ENCODE measurements at regions not wholly inside any gene's neighbourhood (a gene's known extent, or its start where the extent isn't known, plus 50 kb on each side); places are given as distances from the start of the nearest gene placed in this dataset.

DNA sequence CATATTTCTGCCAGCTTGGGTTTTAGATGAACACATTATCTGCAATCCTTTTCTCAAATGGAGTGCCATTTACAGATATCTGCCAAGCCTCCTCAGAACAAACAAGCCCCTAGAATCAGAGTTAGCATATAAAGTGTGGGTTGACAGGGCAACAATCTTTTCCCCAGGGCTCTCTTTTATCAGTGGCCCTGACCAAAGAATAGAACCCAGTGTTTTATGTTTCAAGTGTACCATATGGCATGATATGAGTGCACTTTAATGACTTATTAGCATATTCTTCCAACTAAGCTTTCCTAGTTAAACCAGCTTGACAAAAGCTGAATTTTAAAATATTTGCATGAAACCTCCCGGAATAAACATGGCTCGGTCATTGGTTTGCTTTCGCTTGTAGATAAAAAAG is 57.3 kb downstream of the EVX1 start:
- TF ChIP-seq, protein P1, sequence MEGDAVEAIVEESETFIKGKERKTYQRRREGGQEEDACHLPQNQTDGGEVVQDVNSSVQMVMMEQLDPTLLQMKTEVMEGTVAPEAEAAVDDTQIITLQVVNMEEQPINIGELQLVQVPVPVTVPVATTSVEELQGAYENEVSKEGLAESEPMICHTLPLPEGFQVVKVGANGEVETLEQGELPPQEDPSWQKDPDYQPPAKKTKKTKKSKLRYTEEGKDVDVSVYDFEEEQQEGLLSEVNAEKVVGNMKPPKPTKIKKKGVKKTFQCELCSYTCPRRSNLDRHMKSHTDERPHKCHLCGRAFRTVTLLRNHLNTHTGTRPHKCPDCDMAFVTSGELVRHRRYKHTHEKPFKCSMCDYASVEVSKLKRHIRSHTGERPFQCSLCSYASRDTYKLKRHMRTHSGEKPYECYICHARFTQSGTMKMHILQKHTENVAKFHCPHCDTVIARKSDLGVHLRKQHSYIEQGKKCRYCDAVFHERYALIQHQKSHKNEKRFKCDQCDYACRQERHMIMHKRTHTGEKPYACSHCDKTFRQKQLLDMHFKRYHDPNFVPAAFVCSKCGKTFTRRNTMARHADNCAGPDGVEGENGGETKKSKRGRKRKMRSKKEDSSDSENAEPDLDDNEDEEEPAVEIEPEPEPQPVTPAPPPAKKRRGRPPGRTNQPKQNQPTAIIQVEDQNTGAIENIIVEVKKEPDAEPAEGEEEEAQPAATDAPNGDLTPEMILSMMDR (IDR thresholded peaks at IDR 0.05 in 2 of 3, conservative IDR thresholded peaks at IDR 0.05 in 1 of 3; ENCODE audit: borderline replicate concordance in 1 of 3, insufficient read depth in 1 of 3, low read depth in 2 of 3, low read length in 2 of 3): no peak
- TF ChIP-seq CEBPB (IDR thresholded peaks at IDR 0.05; ENCODE audit: low read depth): no peak
- no peak for TF ChIP-seq ZNF274 (IDR thresholded peaks at IDR 0.05; ENCODE audit: low read depth, low read length)
- no peak for TF ChIP-seq EZH2 (IDR thresholded peaks at IDR 0.05)
- TF ChIP-seq EGR1 (IDR thresholded peaks at IDR 0.05; ENCODE audit: low read depth): no peak
- no peak for TF ChIP-seq REST (IDR thresholded peaks at IDR 0.05; ENCODE audit: low read depth)
- TF ChIP-seq, protein P2, sequence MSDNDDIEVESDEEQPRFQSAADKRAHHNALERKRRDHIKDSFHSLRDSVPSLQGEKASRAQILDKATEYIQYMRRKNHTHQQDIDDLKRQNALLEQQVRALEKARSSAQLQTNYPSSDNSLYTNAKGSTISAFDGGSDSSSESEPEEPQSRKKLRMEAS (IDR thresholded peaks at IDR 0.05): no peak
